ENCODE measurements at regions not wholly inside any gene's neighbourhood (a gene's known extent, or its start where the extent isn't known, plus 50 kb on each side); places are given as distances from the start of the nearest gene placed in this dataset.

GRCh38 chr2:129857200-129857599 lies 122.3 kb upstream of the RAB6C start:
- no TSS peak for BruUV-seq (replicated peaks)
- intact Hi-C loops (cut with micrococcal nuclease; ENCODE audit: unreplicated experiment), result no loop called here
- Histone ChIP-seq H3K9ac (ENCODE audit: insufficient read depth, low read depth, low read length) (no peak overlapping the region), H3K27ac (ENCODE audit: extremely low read length, insufficient read depth, low read length) (no peak overlapping the region), H3K9me3 (ENCODE audit: low read length) (peaks cover 8% of the 10 kb centered on the region; the same call in 1 of the 2 replicates), H3K36me3 (replicated peaks in 1 of 2; ENCODE audit: control insufficient read depth in 1 of 2, insufficient read depth in 2 of 2, low read length in 2 of 2) (no peaks in the 10 kb centered on the region), H3K4me3 (replicated peaks in 1 of 3; ENCODE audit: insufficient read depth in 1 of 3, low read depth in 2 of 3, low read length in 3 of 3) (no peak overlapping the region), H2AFZ (ENCODE audit: low read length) (no peak overlapping the region), H3K4me2 (ENCODE audit: low read depth, low read length) (no peak overlapping the region), H4K20me1 (ENCODE audit: insufficient read depth, low read length) (no peaks in the 10 kb centered on the region), H3K27me3 (ENCODE audit: control insufficient read depth in 1 of 2, insufficient read depth in 2 of 2, low read length in 2 of 2) (peaks cover 6 to 8% of the 10 kb centered on the region in 2 experiments; a peak in 3 of 5 replicates), H3K79me2 (ENCODE audit: insufficient read depth, low read length) (no peaks in the 10 kb centered on the region), H3K4me1 (ENCODE audit: insufficient read depth, low read length) (no peaks in the 10 kb centered on the region)
- ChIA-PET CTCF (ENCODE audit: low intra/inter-chr PET ratio, low total read pairs) (no interaction called here), POLR2A (no interaction called here)
- FAIRE-seq (no peak), DNase-seq (ENCODE audit: low spot score) (no peak), ATAC-seq (no peak)
- in situ Hi-C loops (cut with HindIII; ENCODE audit: extremely low pct_ligation_motif_present, low pct_unique_long_range_greater_than_20kb), result no loop called here
- 35% methylated on average over 4 of the region's 4 CpGs for WGBS (ENCODE audit: low lambda C conversion rate)
- TF ChIP-seq AKAP8 (CRISPR knock-in tag; IDR thresholded peaks at IDR 0.05) (no peak), POGZ (CRISPR knock-in tag; IDR thresholded peaks at IDR 0.05) (no peak), ELF1 (CRISPR knock-in tag; IDR thresholded peaks at IDR 0.05) (no peak), KLF11 (CRISPR knock-in tag; IDR thresholded peaks at IDR 0.05) (no peak), ZNF292 (CRISPR knock-in tag; IDR thresholded peaks at IDR 0.05; ENCODE audit: borderline replicate concordance, low read depth) (no peak), RFX3 (CRISPR knock-in tag; IDR thresholded peaks at IDR 0.05) (no peak), ZNF615 (CRISPR knock-in tag; IDR thresholded peaks at IDR 0.05; ENCODE audit: borderline replicate concordance) (no peak), CSRNP1 (CRISPR knock-in tag; IDR thresholded peaks at IDR 0.05) (no peak), SALL1 (CRISPR knock-in tag; IDR thresholded peaks at IDR 0.05) (no peak), ZNF296 (CRISPR knock-in tag; conservative IDR thresholded peaks at IDR 0.05) (no peak), ARID3A (IDR thresholded peaks at IDR 0.05; ENCODE audit: low read depth, low read length) (no peak), IKZF1 (IDR thresholded peaks at IDR 0.05) (no peak), FOXK2 (IDR thresholded peaks at IDR 0.05) (no peak), AGO1 (IDR thresholded peaks at IDR 0.05; ENCODE audit: low read depth, low read length, poor library complexity, severe bottlenecking) (no peak), ZSCAN5A (CRISPR knock-in tag; IDR thresholded peaks at IDR 0.05; ENCODE audit: borderline replicate concordance) (no peak), ZBTB46 (CRISPR knock-in tag; IDR thresholded peaks at IDR 0.05; ENCODE audit: borderline replicate concordance) (no peak), ZMYM3 (CRISPR knock-in tag; IDR thresholded peaks at IDR 0.05) (no peak), ZBTB2 (CRISPR knock-in tag; IDR thresholded peaks at IDR 0.05; ENCODE audit: low read depth) (no peak)
